HepG2 (cell line): ENCODE measurements at regions not wholly inside any gene's neighbourhood (a gene's known extent, or its start where the extent isn't known, plus 50 kb on each side); places are given as distances from the start of the nearest gene placed in this dataset.

ENCODE experiments used
- ATAC-seq: fragments of 200-7000 bp; cut with Tn5 transposase; 3 replicates; pipeline ENCODE4 v1.9.1; 2020; ENCODE audit warnings: mild to moderate bottlenecking, moderate library complexity
- BruUV-seq: library from RNA; stranded (reverse); fragments of 400-500 nt; replicated peaks from 2 replicates; lab custom pipeline; 2021; lab: Mats Ljungman, UMichigan
- CTCF ChIA-PET: fragments of 300-600 bp; formaldehyde crosslinking; extraction: SDS; loops from one replicate; lab custom pipeline; 2021; ENCODE audit warnings: low total read pairs, inconsistent platforms, low intra/inter-chr PET ratio; lab: Yijun Ruan, JAX
- POLR2A ChIA-PET: fragments of 350-600 bp; sonication (Branson Sonifier 250); formaldehyde crosslinking; loops from one replicate; lab custom pipeline; 2020; ENCODE audit warnings: antibody characterized with exemption, inconsistent platforms; lab: Yijun Ruan, JAX
- DNase-seq: peaks from one replicate; pipeline ENCODE4 v3.0.0-alpha.2; 2015; ENCODE audit warnings: low spot score
- FAIRE-seq: peaks from 3 replicates; lab custom pipeline; 2011; peaks lifted over from hg19 to GRCh38; lab: Jason Lieb, UNC
- H2AFZ ChIP-seq: one replicate; pipeline ENCODE4 v1.6.1; 2011; ENCODE audit warnings: low read length, inconsistent platforms
- H3K27ac ChIP-seq: fragments of 300-600 bp; 3 replicates; pipeline ENCODE4 v1.8.0; 2011; ENCODE audit warnings: mixed run types, mild to moderate bottlenecking, mixed read lengths, low read length, inconsistent platforms; ENCODE audit not compliant: insufficient read depth; ENCODE audit errors: extremely low read length
- H3K27me3 ChIP-seq, 2 experiments: fragments of 200-600 bp in 1 of 2; 2 replicates in 1 of 2; 3 replicates in 1 of 2; pipeline versions ENCODE4 v1.6.0 to v1.8.0; 2011; ENCODE audit warnings: low read length in 2 of 2, mild to moderate bottlenecking in 2 of 2, moderate library complexity in 2 of 2, inconsistent platforms in 1 of 2; ENCODE audit not compliant: insufficient read depth in 2 of 2, control insufficient read depth in 1 of 2
- H3K36me3 ChIP-seq, 2 experiments: fragments of 200-600 bp in 1 of 2; replicated peaks in 1 of 2; 2 replicates in 1 of 2; 3 replicates in 1 of 2; pipeline versions ENCODE4 v1.5.1 to v1.8.0; 2011; ENCODE audit warnings: low read length in 2 of 2, inconsistent platforms in 1 of 2; ENCODE audit not compliant: insufficient read depth in 2 of 2, control insufficient read depth in 1 of 2
- H3K4me1 ChIP-seq: 2 replicates; pipeline ENCODE4 v1.5.1; 2012; ENCODE audit warnings: low read length, inconsistent platforms; ENCODE audit not compliant: insufficient read depth
- H3K4me2 ChIP-seq: 2 replicates; pipeline ENCODE4 v1.6.0; 2011; ENCODE audit warnings: low read depth, low read length, inconsistent platforms
- H3K4me3 ChIP-seq, 3 experiments: fragments of 200-600 bp in 1 of 3; sonication (generic), shearing (Covaris generic) in 1 of 3; replicated peaks in 1 of 3; 2 replicates each; pipeline ENCODE4 v1.5.1; 2011 to 2016; ENCODE audit warnings: low read length in 3 of 3, inconsistent platforms in 2 of 3, low read depth in 2 of 3, mild to moderate bottlenecking in 2 of 3, control low read depth in 1 of 3, mixed read lengths in 1 of 3; ENCODE audit not compliant: insufficient read depth in 1 of 3
- H3K79me2 ChIP-seq: one replicate; pipeline ENCODE4 v1.6.1; 2011; ENCODE audit warnings: low read length, inconsistent platforms; ENCODE audit not compliant: insufficient read depth
- H3K9ac ChIP-seq: 2 replicates; pipeline ENCODE4 v1.6.0; 2011; ENCODE audit warnings: mild to moderate bottlenecking, low read depth, low read length, inconsistent platforms; ENCODE audit not compliant: insufficient read depth
- H3K9me3 ChIP-seq: 2 replicates; pipeline ENCODE4 v1.5.1; 2012; ENCODE audit warnings: mild to moderate bottlenecking, low read length
- H4K20me1 ChIP-seq: 2 replicates; pipeline ENCODE4 v1.6.0; 2011; ENCODE audit warnings: inconsistent platforms, mild to moderate bottlenecking, low read length, moderate library complexity; ENCODE audit not compliant: insufficient read depth
- MAFF ChIP-seq: IDR thresholded peaks from 2 replicates; pipeline ENCODE4 v1.6.1; 2011; ENCODE audit warnings: low read depth, low read length, improper control_type of control experiment
- MAFK ChIP-seq, 2 experiments: IDR thresholded peaks in 1 of 2; conservative IDR thresholded peaks in 1 of 2; 2 replicates each; pipeline ENCODE4 v1.6.1; 2011; ENCODE audit warnings: improper control_type of control experiment in 2 of 2, low read length in 2 of 2
- TBL1XR1 ChIP-seq: fragments of 150-350 bp; IDR thresholded peaks from 2 replicates; pipeline ENCODE4 v1.6.1; 2014; ENCODE audit warnings: borderline replicate concordance, low read length; ENCODE audit not compliant: partially characterized antibody
- ZNF33A ChIP-seq: sonication (generic); formaldehyde crosslinking; IDR thresholded peaks from 2 replicates; pipeline ENCODE4 v1.5.1; 2020; ENCODE audit warnings: missing genetic modification reagents, mild to moderate bottlenecking, moderate library complexity, borderline replicate concordance
- ZNF619 ChIP-seq: sonication (generic); formaldehyde crosslinking; IDR thresholded peaks from 2 replicates; pipeline ENCODE4 v1.4.0; 2020; ENCODE audit warnings: mild to moderate bottlenecking, missing genetic modification reagents
- WGBS: methylation state at CpG from one replicate; pipeline ENCODE4 v1.1.6; 2017; ENCODE audit warnings: low lambda C conversion rate; 5-methylcytosine and 5-hydroxymethylcytosine counted together
- in situ Hi-C: cut with HindIII; loops from 2 replicates; pipeline ENCODE4 v1.10.0; 2017; ENCODE audit warnings: low pct_unique_long_range_greater_than_20kb; ENCODE audit not compliant: extremely low pct_ligation_motif_present
- intact Hi-C: fragments of 100-400 bp; cut with micrococcal nuclease; formaldehyde crosslinking; loops from one replicate; pipeline ENCODE4 v1.10.0; 2022; ENCODE audit not compliant: unreplicated experiment
- TF ChIP-seq, protein P1 (sequence below): sonication (generic); formaldehyde crosslinking; IDR thresholded peaks from 2 replicates; pipeline ENCODE4 v1.4.0; 2020; ENCODE audit warnings: mild to moderate bottlenecking, missing genetic modification reagents

DNA sequence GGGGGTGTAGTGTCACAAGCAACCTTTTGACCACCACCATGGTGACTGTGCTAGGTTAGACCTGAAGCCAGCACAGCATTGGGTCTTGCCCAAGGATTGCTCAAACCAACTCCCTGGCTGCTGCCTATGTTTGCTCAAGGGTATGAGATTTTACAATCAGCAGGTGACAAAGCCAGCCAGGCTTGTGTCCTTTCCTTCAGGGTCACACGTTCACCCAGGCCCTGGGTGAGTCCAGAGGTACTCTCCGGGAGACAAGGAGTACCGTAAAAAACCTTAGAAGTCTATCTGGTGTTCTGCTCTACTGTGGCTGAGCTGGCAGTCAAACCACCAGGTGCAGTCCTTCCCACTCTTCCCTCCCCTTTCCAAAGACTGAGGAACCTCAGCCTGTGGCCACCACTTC lies 238.9 kb upstream of the MIS18BP1 start:
- ChIA-PET POLR2A (no interaction called here), CTCF (no interaction called here)
- Histone ChIP-seq H3K9ac (no peak overlapping the region), H3K9me3 (peaks cover 5% of the 10 kb centered on the region), H4K20me1 (no peaks in the 10 kb centered on the region), H3K27ac (no peak overlapping the region), H3K79me2 (no peaks in the 10 kb centered on the region), H3K4me1 (no peaks in the 10 kb centered on the region), H3K4me2 (no peak overlapping the region), H3K27me3 (no peaks in the 10 kb centered on the region), H2AFZ (no peak overlapping the region), H3K4me3 (no peak overlapping the region), H3K36me3 (no peaks in the 10 kb centered on the region)
- DNase-seq (no peak), ATAC-seq (no peak), FAIRE-seq (no peak)
- TF ChIP-seq ZNF619 (CRISPR knock-in tag) (no peak), TBL1XR1 (no peak)
- TF ChIP-seq, protein P1, sequence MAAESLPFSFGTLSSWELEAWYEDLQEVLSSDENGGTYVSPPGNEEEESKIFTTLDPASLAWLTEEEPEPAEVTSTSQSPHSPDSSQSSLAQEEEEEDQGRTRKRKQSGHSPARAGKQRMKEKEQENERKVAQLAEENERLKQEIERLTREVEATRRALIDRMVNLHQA = no peak
- intact Hi-C loops = no loop called here
- BruUV-seq = no TSS peak
- WGBS = 0% methylated on average over 2 of the region's 3 CpGs
- in situ Hi-C loops = no loop called here

DNA sequence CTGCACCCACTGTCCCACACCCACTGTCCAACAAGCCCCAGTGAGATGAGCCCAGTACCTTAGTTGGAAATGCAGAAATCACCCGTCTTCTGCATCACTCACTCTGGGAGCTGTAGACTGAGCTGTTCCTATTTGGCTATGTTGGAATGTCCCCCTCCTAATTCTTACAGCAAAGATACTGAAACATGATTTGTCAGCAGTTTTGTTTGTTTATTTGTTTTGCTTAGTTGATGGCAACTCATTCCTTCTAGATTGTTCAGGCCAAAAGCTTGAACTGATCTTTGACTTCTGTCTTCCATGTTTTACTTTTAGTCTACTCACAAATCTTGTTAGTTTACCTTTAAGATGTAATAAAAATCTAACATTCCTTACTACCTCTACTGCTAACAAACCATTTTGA lies 233.6 kb upstream of the MIS18BP1 start:
- H2AFZ ChIP-seq = no peak overlapping the region
- ATAC-seq (no peak), FAIRE-seq (no peak), DNase-seq (no peak)
- no peaks in the 10 kb centered on the region for H3K36me3 ChIP-seq
- H3K9me3 ChIP-seq = peaks cover 8% of the 10 kb centered on the region
- H3K4me3 ChIP-seq = no peak overlapping the region
- H3K9ac ChIP-seq = no peak overlapping the region
- no peaks in the 10 kb centered on the region for H3K27me3 ChIP-seq
- H4K20me1 ChIP-seq = no peaks in the 10 kb centered on the region
- no peak overlapping the region for H3K27ac ChIP-seq
- POLR2A ChIA-PET = no interaction called here
- peak; percentile 76 for TF ChIP-seq MAFF
- no peak for TF ChIP-seq ZNF33A (CRISPR knock-in tag)
- TF ChIP-seq MAFK (conservative IDR thresholded peaks at IDR 0.05 in 1 of 2, IDR thresholded peaks at IDR 0.05 in 1 of 2; ENCODE audit: low read length in 2 of 2) = peak; percentile 72 to 82; a peak in 3 of 4 replicates
- no peaks in the 10 kb centered on the region for H3K4me1 ChIP-seq
- H3K4me2 ChIP-seq = no peak overlapping the region
- no TSS peak for BruUV-seq
- no peaks in the 10 kb centered on the region for H3K79me2 ChIP-seq
- CTCF ChIA-PET = no interaction called here
- 20% methylated on average over 1 of the region's 1 CpG for WGBS
- intact Hi-C loops (no loop called here), in situ Hi-C loops (no loop called here)
